IMR-90 (cell line): ENCODE measurements at regions not wholly inside any gene's neighbourhood (a gene's known extent, or its start where the extent isn't known, plus 50 kb on each side); places are given as distances from the start of the nearest gene placed in this dataset.

Source experiments
- ATAC-seq: fragments of 200-7000 bp; cut with Tn5 transposase; 2 replicates; pipeline ENCODE4 v1.9.1; 2020; ENCODE audit warnings: low read depth, mild to moderate bottlenecking, moderate library complexity
- BruUV-seq: library from RNA; stranded (reverse); fragments of 400-500 nt; replicated peaks from 2 replicates; lab custom pipeline; 2021; lab: Mats Ljungman, UMichigan
- CTCF ChIA-PET: fragments of 300-600 bp; formaldehyde crosslinking; extraction: SDS; loops from one replicate; lab custom pipeline; 2021; ENCODE audit warnings: antibody characterized with exemption; lab: Yijun Ruan, JAX
- POLR2A ChIA-PET: fragments of 300-600 bp; sonication (Branson Sonifier 250); formaldehyde crosslinking; loops from one replicate; lab custom pipeline; 2022; ENCODE audit warnings: antibody characterized with exemption; ENCODE audit not compliant: unreplicated experiment; lab: Charles Lee
- DNase-seq: peaks from one replicate; pipeline ENCODE4 v3.0.0; 2013
- H2AFZ ChIP-seq: replicated peaks from 2 replicates; pipeline ENCODE3; 2013; ENCODE audit warnings: low read length, mild to moderate bottlenecking; ENCODE audit not compliant: poor library complexity
- H2AK5ac ChIP-seq: 2 replicates; pipeline ENCODE4 v1.6.1; 2013; ENCODE audit warnings: low read depth, low read length, inconsistent platforms
- H2AK9ac ChIP-seq: replicated peaks from 2 replicates; pipeline ENCODE3; 2013; ENCODE audit warnings: mild to moderate bottlenecking, low read depth, low read length, moderate library complexity; ENCODE audit not compliant: poor library complexity
- H2BK120ac ChIP-seq: 2 replicates; pipeline ENCODE4 v1.6.1; 2013; ENCODE audit warnings: low read depth, low read length, inconsistent platforms
- H2BK15ac ChIP-seq: 3 replicates; pipeline ENCODE4 v1.6.1; 2013; ENCODE audit warnings: low read depth, low read length, inconsistent platforms
- H2BK20ac ChIP-seq: 2 replicates; pipeline ENCODE4 v1.6.1; 2013; ENCODE audit warnings: low read depth, mild to moderate bottlenecking, inconsistent platforms, low read length, moderate library complexity
- H2BK5ac ChIP-seq: 2 replicates; pipeline ENCODE4 v1.6.1; 2013; ENCODE audit warnings: mild to moderate bottlenecking, low read depth, low read length, inconsistent platforms; ENCODE audit not compliant: poor library complexity, severe bottlenecking
- H3K14ac ChIP-seq: replicated peaks from 2 replicates; pipeline ENCODE4 v1.6.1; 2013; ENCODE audit warnings: low read depth, low read length, inconsistent platforms
- H3K18ac ChIP-seq: 2 replicates; pipeline ENCODE4 v1.6.1; 2013; ENCODE audit warnings: low read depth, low read length, control low read depth
- H3K23ac ChIP-seq: 2 replicates; pipeline ENCODE4 v1.6.1; 2013; ENCODE audit warnings: low read depth, low read length, inconsistent platforms
- H3K27ac ChIP-seq: 2 replicates; pipeline ENCODE4 v1.5.1; 2013; ENCODE audit warnings: mild to moderate bottlenecking, control low read depth, low read length; ENCODE audit not compliant: insufficient read depth
- H3K27me3 ChIP-seq: 2 replicates; pipeline ENCODE4 v1.6.1; 2013; ENCODE audit warnings: low read length; ENCODE audit not compliant: control insufficient read depth, insufficient read depth
- H3K36me3 ChIP-seq: 2 replicates; pipeline ENCODE4 v1.6.1; 2013; ENCODE audit warnings: low read length, mixed read lengths; ENCODE audit not compliant: control insufficient read depth, insufficient read depth
- H3K4ac ChIP-seq: 2 replicates; pipeline ENCODE4 v1.6.1; 2013; ENCODE audit warnings: low read depth, low read length, inconsistent platforms
- H3K4me1 ChIP-seq: 2 replicates; pipeline ENCODE4 v1.6.1; 2013; ENCODE audit warnings: low read length, mixed read lengths; ENCODE audit not compliant: control insufficient read depth, insufficient read depth
- H3K4me2 ChIP-seq: 2 replicates; pipeline ENCODE4 v1.6.1; 2013; ENCODE audit warnings: low read depth, mild to moderate bottlenecking, control low read depth, low read length, moderate library complexity
- H3K4me3 ChIP-seq: 2 replicates; pipeline ENCODE4 v1.5.1; 2013; ENCODE audit warnings: low read depth, mild to moderate bottlenecking, control low read depth, low read length, moderate library complexity; ENCODE audit not compliant: insufficient read depth
- H3K56ac ChIP-seq: 2 replicates; pipeline ENCODE4 v1.6.1; 2013; ENCODE audit warnings: low read length, inconsistent platforms; ENCODE audit not compliant: insufficient read depth; ENCODE audit errors: extremely low read depth
- H3K79me1 ChIP-seq, 2 experiments: 2 replicates each; pipeline ENCODE4 v1.6.1; 2013; ENCODE audit warnings: low read length in 2 of 2, inconsistent platforms in 1 of 2, low read depth in 1 of 2
- H3K9ac ChIP-seq: 2 replicates; pipeline ENCODE4 v1.6.1; 2013; ENCODE audit warnings: low read depth, low read length, control low read depth
- H3K9me1 ChIP-seq: 2 replicates; pipeline ENCODE4 v1.6.1; 2013; ENCODE audit warnings: low read length, inconsistent platforms; ENCODE audit not compliant: insufficient read depth
- H3K9me3 ChIP-seq: 2 replicates; pipeline ENCODE4 v1.6.1; 2013; ENCODE audit warnings: low read length; ENCODE audit not compliant: control insufficient read depth, insufficient read depth
- H4K20me1 ChIP-seq: 2 replicates; pipeline ENCODE4 v1.6.1; 2013; ENCODE audit warnings: low read length, inconsistent platforms; ENCODE audit not compliant: insufficient read depth
- H4K5ac ChIP-seq: 2 replicates; pipeline ENCODE4 v1.6.1; 2013; ENCODE audit warnings: mild to moderate bottlenecking, low read depth, low read length, control low read depth
- H4K8ac ChIP-seq, 2 experiments: 2 replicates each; pipeline ENCODE4 v1.6.1; 2013; ENCODE audit warnings: low read depth in 2 of 2, low read length in 2 of 2, control low read depth in 1 of 2, inconsistent platforms in 1 of 2
- H4K91ac ChIP-seq: 2 replicates; pipeline ENCODE4 v1.6.1; 2013; ENCODE audit warnings: low read depth, low read length, inconsistent platforms; ENCODE audit not compliant: insufficient read depth
- BHLHE40 ChIP-seq: fragments of 150-350 bp; IDR thresholded peaks from 2 replicates; pipeline ENCODE4 v1.6.1; 2016; ENCODE audit warnings: mild to moderate bottlenecking, low read depth, low read length
- CEBPB ChIP-seq: IDR thresholded peaks from 2 replicates; pipeline ENCODE4 v1.6.1; 2012; ENCODE audit warnings: low read depth, low read length, improper control_type of control experiment
- CHD1 ChIP-seq: IDR thresholded peaks from 2 replicates; pipeline ENCODE4 v1.6.1; 2012; ENCODE audit warnings: low read depth, low read length, improper control_type of control experiment
- CTCF ChIP-seq: conservative IDR thresholded peaks from 2 replicates; pipeline ENCODE4 v1.5.1; 2012; ENCODE audit warnings: mild to moderate bottlenecking, low read depth, low read length, improper control_type of control experiment
- ELK1 ChIP-seq: fragments of 150-350 bp; IDR thresholded peaks from 2 replicates; pipeline ENCODE4 v1.6.1; 2016; ENCODE audit warnings: low read depth, mild to moderate bottlenecking, low read length, moderate library complexity, borderline replicate concordance
- FOS ChIP-seq: fragments of 150-350 bp; IDR thresholded peaks from 2 replicates; pipeline ENCODE4 v1.6.1; 2016; ENCODE audit warnings: low read depth, low read length
- MAFK ChIP-seq: IDR thresholded peaks from 2 replicates; pipeline ENCODE4 v1.6.1; 2012; ENCODE audit warnings: low read depth, low read length, improper control_type of control experiment
- MAZ ChIP-seq: IDR thresholded peaks from 2 replicates; pipeline ENCODE4 v1.6.1; 2012; ENCODE audit warnings: low read depth, mild to moderate bottlenecking, low read length, improper control_type of control experiment, moderate library complexity, borderline replicate concordance
- MXI1 ChIP-seq: IDR thresholded peaks from 2 replicates; pipeline ENCODE4 v1.6.1; 2012; ENCODE audit warnings: low read depth, mild to moderate bottlenecking, low read length, moderate library complexity, borderline replicate concordance
- NFE2L2 ChIP-seq: fragments of 150-350 bp; IDR thresholded peaks from 2 replicates; pipeline ENCODE4 v1.6.1; 2016; ENCODE audit warnings: low read depth, mild to moderate bottlenecking, low read length
- POLR2A ChIP-seq: IDR thresholded peaks from 2 replicates; pipeline ENCODE4 v1.6.1; 2012; ENCODE audit warnings: mild to moderate bottlenecking, low read depth, low read length
- RAD21 ChIP-seq: IDR thresholded peaks from 2 replicates; pipeline ENCODE4 v1.6.1; 2012; ENCODE audit warnings: low read length, improper control_type of control experiment
- RCOR1 ChIP-seq: IDR thresholded peaks from 2 replicates; pipeline ENCODE4 v1.6.1; 2012; ENCODE audit warnings: mild to moderate bottlenecking, low read length, improper control_type of control experiment; ENCODE audit not compliant: insufficient replicate concordance
- RFX5 ChIP-seq: IDR thresholded peaks from 2 replicates; pipeline ENCODE4 v1.8.0; 2012; ENCODE audit warnings: low read depth, mild to moderate bottlenecking, low read length, moderate library complexity
- SMC3 ChIP-seq: fragments of 150-350 bp; IDR thresholded peaks from 2 replicates; pipeline ENCODE4 v1.6.1; 2016; ENCODE audit warnings: low read depth, mild to moderate bottlenecking, antibody characterized with exemption, low read length, moderate library complexity
- USF2 ChIP-seq: fragments of 150-350 bp; IDR thresholded peaks from 2 replicates; pipeline ENCODE4 v1.6.1; 2017; ENCODE audit warnings: mild to moderate bottlenecking, antibody characterized with exemption, low read length, low read depth
- WGBS, 2 experiments: methylation state at CpG; one replicate each; pipeline versions ENCODE4 v1.1.5 to v1.1.7; 2013; ENCODE audit warnings: missing lambda C conversion rate in 2 of 2; ENCODE audit not compliant: insufficient read length in 1 of 2; ENCODE audit errors: extremely low coverage in 2 of 2; 5-methylcytosine and 5-hydroxymethylcytosine counted together
- dilution Hi-C: fragments of 300-500 bp; cut with HindIII; formaldehyde crosslinking; loops from one replicate; pipeline ENCODE4 v1.14.3; 2018; ENCODE audit warnings: low sequenced_read_pairs; ENCODE audit not compliant: unreplicated experiment
- in situ Hi-C: fragments of 300-500 bp; cut with MboI; formaldehyde crosslinking; loops from 3 replicates; pipeline ENCODE4 v1.14.3; 2019; ENCODE audit warnings: low sequenced_read_pairs, inconsistent platforms, mixed read lengths
- intact Hi-C: fragments of 100-400 bp; cut with micrococcal nuclease; formaldehyde crosslinking; loops from 2 replicates; pipeline ENCODE4 v1.10.0; 2022

GRCh38 chr13:86825410-86825809, 845.8 kb upstream of the SLITRK5 start:
- Histone ChIP-seq H2BK15ac (no peak overlapping the region), H3K27ac (no peak overlapping the region), H3K4me3 (no peak overlapping the region), H2BK120ac (no peak overlapping the region), H3K4me1 (no peaks in the 10 kb centered on the region), H3K4ac (no peak overlapping the region), H2BK5ac (no peak overlapping the region), H4K5ac (no peak overlapping the region), H3K9me3 (no peaks in the 10 kb centered on the region), H3K14ac (no peak overlapping the region), H3K9ac (no peak overlapping the region), H3K18ac (no peak overlapping the region), H2AK5ac (no peak overlapping the region), H3K56ac (no peak overlapping the region), H2AK9ac (no peak overlapping the region), H3K36me3 (no peaks in the 10 kb centered on the region), H4K20me1 (no peaks in the 10 kb centered on the region), H3K23ac (no peak overlapping the region), H4K91ac (no peak overlapping the region), H3K79me1 (no peaks in the 10 kb centered on the region), H2AFZ (no peak overlapping the region), H3K4me2 (no peak overlapping the region), H4K8ac (no peak overlapping the region), H3K27me3 (no peaks in the 10 kb centered on the region), H3K9me1 (no peaks in the 10 kb centered on the region), H2BK20ac (no peak overlapping the region)
- in situ Hi-C loops (no loop called here), dilution Hi-C loops (no loop called here), intact Hi-C loops (no loop called here)
- BruUV-seq = no TSS peak
- no peak for DNase-seq
- TF ChIP-seq MXI1 (no peak), MAZ (no peak), SMC3 (no peak), CTCF (no peak), ELK1 (no peak), RCOR1 (no peak), MAFK (no peak), CEBPB (no peak), FOS (no peak), BHLHE40 (no peak), NFE2L2 (no peak), RFX5 (no peak), POLR2A (no peak), USF2 (no peak), RAD21 (no peak), CHD1 (no peak)
- ATAC-seq = no peak
- CTCF ChIA-PET = no interaction called here
- WGBS, 2 experiments = no CpG with 5 or more reads among the region's 1 CpG
- POLR2A ChIA-PET = no interaction called here
